ACHN (cell line): ENCODE measurements at regions not wholly inside any gene's neighbourhood (a gene's known extent, or its start where the extent isn't known, plus 50 kb on each side); places are given as distances from the start of the nearest gene placed in this dataset.

Experiments
- DNase-seq: peaks from one replicate; pipeline ENCODE4 v3.0.0-alpha.2; 2015
- in situ Hi-C: cut with HindIII; loops from 2 replicates; pipeline ENCODE4 v1.10.0; 2017; ENCODE audit warnings: low sequenced_read_pairs, low pct_ligation_motif_present, low pct_unique_long_range_greater_than_20kb

DNA sequence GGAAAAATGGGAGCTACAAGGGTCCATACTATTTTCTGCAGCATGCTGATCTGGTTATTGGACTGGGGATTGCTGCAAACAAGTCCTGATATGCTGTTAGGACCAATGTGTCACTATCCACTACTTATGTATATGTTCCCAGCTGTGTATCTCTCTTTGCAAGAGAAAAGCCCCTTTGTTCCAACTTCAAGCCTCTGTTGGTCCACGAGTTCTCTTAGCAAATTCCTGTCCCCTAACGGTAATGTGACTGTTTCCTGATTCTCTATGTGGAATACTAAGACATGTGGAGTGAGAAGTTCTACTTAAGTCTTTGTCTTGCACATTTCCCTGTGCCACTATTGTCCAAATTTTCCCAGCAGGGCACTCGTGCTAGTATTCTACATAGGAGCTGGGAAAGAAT is 557.7 kb downstream of the FSCB start:
- in situ Hi-C loops: no loop called here

DNA sequence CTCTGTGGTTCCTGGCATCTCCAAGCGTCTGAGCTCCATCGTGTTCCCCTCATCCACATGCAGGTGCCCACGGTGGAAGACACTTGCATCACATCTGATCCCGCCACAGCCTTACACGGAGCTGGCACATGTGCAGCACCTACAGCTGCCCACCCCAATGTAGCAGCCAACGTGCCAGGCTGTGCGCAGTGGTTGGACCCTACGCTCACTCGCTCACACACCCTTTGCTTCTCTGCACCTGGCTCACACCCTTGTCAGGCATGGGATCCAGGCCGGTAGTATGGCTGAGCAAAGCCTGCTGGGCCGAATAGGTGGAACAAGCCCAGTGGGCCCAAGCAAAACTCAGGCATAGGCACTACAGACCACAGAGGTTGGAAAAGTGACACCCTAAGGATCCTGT is 567.2 kb downstream of the FSCB start:
- in situ Hi-C loops: no loop called here
- DNase-seq: no peak

More for the DNA sequence above, 557.7 kb downstream of the FSCB start:
- no peak for DNase-seq

DNA sequence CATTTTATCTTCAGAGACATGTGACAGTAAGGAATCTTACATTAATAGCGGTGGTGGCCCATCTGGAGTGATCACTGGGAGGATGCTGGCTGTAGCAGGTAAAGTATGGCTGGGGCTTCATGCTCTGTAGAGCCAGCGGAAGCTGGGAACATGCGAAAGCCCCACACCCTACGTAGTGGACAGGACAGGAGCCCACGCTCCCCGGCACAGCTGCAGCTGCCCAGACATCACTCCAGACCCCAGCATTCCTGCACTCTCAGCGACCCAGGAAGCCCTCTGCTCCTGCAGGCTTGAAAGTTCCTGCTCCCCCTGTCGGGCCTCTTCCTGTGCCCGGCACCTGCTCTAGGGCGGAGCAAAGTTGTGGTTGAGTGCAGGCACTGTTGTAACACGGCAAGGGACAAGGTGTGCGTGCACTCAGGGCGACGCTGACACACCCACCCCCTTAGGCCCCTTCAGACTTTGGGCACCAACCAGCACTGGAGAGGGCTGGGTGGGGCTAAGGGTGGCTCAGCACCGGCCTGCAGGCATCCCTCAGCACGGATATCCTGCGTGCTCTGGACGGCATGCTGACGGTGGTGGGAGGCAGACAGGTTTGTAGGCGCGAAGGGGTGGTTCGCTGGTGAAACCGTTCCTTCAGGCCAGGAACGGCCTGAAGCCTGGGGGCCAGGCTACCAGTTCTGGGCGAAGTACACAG is 568.3 kb downstream of the FSCB start:
- in situ Hi-C loops: no loop called here
- DNase-seq: no peak

DNA sequence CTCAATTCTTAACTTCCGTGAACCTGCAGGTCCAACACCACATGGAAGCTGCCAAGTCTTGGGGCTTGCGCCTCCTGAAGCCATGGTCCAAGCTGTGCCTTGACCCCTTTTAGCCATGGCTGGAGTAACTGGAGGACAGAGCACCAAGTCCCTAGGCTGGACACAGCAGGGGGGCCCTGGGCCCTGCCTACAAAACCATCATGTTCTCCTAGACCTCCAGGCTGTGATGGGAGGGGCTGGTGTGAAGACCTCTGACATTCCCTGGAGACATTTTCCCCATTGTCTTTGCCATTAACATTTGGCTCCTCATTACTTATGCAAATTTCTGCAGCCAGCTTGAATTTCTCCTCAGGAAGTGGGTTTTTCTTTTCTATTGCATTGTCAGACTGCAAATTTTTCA is 570.1 kb downstream of the FSCB start:
- DNase-seq: no peak
- in situ Hi-C loops: no loop called here

DNA sequence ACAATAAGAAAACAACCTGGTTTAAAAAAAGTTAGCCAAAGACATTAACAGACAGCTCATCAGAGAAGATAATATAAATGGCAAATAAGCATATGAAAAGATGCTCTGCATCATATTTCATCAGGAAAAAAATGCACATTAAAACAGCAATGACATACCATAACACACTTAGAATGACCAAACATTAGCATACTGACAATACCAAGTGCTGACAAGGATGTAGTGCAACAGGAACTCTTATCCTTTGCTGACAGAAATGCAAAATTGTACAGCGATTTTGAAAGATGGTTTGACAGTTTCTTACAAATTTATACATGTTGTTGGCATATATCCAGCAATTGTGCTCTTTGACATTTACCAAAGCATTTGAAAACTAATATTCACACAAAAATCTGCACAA is 573.0 kb downstream of the FSCB start:
- no peak for DNase-seq
- in situ Hi-C loops: no loop called here

DNA sequence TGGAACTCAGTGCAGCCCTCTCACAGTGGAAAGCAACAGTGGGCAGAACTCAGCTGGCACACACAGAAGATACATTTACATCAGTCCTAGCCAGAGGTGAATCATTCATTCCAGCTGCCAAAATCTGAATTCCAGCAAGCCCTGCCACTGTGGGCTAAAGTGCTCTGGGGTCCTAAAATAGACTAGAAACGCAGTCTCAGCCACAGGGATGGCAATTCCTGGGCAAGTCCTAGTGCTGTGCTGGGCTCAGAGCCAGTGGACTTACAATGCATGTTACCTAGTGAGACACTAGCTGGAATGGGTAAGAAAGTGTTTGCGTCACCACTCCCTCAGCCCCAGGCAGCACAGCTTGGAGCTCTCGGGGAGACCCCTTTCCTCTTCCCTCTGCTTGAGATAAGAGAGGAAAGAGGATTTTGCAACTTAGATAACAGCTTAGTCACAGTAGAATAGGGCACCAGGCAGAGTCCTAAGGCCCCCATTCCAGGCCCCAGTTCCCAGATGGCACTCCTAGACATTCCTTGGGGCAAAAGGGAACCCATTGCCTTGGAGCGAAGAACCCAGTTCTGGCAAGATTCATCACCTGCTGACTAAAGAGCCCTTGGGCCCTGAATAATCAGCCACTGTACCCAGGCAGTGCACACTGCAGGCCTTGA is 592.9 kb downstream of the FSCB start:
- no peak for DNase-seq
- in situ Hi-C loops: no loop called here

DNA sequence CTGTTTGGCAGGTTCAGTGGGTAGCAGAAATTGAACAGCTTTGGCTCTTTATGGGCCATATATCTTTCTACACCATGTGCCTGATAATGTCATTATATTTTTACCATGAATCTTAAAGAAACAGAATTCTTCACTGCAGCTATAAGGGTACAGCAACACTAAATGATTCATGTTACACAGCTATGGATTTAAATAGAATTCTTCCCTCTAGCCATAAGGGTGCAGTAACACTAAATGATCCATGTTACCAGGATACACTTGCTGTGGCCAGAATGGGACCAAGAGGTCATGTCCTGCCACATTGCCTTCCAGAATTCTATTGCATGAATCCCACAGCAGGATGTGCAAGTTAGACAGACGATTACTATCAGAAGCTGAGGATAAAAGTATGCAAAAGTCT is 603.9 kb downstream of the FSCB start:
- DNase-seq: no peak
- in situ Hi-C loops: no loop called here

DNA sequence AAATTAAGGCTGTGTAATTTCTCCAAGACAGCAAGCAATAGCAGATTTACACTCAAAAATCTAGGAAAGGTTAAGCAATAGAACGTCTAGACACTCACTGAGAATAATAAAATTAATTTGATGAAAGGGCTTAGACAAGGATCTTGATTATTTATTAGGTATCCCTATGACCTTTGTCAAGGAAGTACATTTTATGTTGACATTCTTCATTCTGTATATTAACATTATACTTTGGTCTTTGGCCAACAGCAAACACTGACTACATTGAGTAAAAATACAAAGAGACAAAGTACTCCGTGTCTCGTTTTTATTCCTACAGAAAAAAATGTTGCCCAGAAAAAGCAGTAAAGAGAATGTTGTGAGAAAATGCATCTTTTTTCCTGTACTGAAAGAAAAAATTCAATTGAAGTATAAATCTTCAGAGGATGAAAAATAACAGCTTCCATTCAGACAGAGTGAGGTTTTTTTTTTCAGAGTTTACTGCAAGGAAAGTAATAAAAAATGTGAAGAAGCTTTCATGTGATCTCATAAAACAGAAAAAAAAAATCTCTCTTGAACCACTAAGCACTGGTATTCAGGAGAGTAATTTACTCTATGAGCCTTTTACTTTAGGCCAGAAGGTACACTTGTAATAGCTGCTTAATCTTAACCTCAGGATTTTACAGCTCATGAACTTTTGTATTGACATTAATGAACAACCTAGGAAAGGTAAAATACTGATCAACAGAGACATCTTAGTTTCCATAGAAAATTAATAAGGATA is 605.0 kb downstream of the FSCB start:
- in situ Hi-C loops: no loop called here
- no peak for DNase-seq

DNA sequence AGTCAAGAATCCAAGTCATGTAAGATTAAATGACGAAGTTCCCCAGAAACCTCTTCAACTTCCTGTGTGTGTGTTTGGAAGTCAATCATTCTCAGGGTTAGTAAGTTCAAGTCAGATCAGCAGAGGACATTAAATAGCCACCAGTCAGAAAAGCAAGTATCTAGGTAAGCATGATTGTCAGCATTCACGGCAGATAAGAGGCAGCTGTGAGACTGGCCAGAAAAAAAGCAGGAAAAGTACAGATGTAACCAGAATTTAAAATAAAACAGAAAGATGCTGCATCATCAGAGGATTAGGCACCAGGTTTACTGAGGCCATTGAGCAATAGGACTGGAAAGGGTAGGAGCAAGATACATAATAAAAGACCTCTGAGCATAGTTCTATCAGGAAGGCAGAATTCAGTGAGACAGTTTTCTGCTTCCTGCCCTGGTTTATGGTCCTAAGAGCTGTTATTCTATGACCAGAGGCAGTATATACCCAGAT is 606.9 kb downstream of the FSCB start:
- in situ Hi-C loops: no loop called here
- no peak for DNase-seq

DNA sequence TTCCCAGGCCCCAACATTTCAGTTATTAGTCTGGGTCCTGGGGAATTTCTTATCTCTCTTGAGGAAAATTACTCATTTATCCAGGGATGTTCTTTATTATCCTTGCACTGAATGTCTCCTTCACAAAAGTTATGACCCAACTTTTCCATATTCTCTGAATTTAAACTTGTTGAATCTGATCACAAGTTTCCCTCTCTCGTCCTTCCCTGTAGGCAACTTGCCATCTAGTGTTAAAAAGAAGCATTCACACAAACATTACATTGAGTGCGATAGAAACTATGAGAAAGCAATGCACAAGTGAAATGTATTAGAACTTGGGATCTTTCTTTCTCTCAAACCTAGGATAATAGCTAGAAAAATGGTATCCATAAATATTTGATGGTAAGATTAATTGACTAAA is 608.4 kb downstream of the FSCB start:
- in situ Hi-C loops: no loop called here

DNA sequence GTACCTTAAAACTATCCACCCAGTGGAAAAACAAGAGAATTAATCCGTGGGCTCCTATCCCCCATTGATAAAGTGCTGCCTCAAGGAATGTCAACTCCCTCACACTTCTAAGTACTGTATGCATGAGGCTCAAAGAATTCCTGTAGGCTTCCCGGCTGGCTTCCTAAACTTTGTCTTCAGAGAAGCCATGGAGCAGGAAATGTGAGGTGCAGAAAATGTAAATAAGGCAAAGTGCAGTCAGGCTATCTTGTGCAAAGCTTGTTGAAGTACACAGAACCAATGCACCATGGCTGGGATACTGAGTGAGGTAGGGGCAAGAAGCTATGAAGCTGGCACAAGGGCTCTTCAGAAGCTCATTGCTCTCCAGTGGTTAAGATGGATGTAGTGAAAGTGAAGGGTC is 611.0 kb downstream of the FSCB start:
- DNase-seq: no peak
- in situ Hi-C loops: no loop called here

More for the DNA sequence above, 608.4 kb downstream of the FSCB start:
- DNase-seq: peak; percentile 3

DNA sequence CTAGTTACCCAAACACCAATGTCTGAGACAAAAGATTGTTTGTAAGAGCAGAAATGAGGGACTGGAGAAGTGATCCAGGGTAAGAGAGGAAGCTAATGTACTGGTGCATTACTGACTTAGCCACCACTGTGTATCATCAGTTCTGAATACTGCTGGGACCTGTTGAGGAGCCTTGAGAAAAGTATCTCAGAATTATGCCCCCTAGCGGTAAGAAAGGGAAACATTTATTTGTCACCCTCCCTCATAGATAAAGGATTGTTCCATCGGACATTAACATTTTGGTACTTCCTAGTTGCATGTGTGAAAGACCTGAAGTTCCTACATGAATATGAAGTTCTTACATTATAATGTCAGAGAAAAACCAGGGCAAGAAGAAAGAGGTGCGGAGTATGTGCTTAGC is 612.5 kb downstream of the FSCB start:
- peak; percentile 38 for DNase-seq
- in situ Hi-C loops: no loop called here

DNA sequence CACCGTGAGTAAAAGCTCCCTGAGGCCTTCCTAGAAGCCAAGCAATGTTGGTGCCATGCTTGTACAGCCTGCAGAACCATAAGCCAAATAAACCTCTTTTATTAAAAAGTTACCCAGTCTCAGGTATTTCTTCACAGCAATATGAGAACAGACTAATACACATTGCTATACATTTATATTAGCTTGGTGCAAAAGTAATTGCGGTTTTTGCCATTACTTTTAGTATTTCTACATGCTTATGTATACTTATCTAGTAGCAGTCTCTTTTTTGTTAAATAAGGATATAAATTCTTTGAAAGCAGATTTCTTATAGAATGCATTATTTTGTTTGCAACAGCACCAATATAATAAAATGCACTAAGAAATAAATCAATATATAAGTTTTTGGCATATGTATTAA is 619.6 kb downstream of the FSCB start:
- no peak for DNase-seq
- in situ Hi-C loops: no loop called here

DNA sequence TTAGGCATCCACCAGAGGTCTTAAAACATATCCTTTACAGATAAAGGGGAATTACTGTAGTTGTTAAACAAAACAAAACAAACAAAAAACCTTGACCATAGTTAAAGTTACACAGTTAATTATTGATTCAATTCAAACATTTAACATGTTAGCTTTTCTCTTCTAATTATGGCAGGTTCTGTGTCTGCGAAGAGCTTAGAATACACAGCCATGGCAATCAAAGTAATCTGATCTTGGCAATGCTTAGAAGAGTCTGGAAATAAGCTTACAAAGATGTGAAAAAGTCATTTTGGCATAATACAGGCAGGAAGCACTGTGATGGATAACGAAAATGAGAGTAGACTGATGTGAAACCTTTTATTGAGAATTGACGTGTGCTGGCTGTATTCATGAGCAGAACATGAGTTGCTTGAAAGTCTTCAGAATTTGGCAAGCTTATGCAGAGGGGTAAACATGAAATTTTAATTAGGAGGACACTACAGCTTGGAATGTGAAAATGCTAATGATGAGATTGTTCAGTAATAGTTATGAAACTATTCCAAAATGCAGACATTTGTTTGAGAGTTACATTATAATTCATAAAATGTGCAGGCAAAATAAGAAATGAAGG is 629.6 kb downstream of the FSCB start:
- DNase-seq: no peak
- in situ Hi-C loops: no loop called here

DNA sequence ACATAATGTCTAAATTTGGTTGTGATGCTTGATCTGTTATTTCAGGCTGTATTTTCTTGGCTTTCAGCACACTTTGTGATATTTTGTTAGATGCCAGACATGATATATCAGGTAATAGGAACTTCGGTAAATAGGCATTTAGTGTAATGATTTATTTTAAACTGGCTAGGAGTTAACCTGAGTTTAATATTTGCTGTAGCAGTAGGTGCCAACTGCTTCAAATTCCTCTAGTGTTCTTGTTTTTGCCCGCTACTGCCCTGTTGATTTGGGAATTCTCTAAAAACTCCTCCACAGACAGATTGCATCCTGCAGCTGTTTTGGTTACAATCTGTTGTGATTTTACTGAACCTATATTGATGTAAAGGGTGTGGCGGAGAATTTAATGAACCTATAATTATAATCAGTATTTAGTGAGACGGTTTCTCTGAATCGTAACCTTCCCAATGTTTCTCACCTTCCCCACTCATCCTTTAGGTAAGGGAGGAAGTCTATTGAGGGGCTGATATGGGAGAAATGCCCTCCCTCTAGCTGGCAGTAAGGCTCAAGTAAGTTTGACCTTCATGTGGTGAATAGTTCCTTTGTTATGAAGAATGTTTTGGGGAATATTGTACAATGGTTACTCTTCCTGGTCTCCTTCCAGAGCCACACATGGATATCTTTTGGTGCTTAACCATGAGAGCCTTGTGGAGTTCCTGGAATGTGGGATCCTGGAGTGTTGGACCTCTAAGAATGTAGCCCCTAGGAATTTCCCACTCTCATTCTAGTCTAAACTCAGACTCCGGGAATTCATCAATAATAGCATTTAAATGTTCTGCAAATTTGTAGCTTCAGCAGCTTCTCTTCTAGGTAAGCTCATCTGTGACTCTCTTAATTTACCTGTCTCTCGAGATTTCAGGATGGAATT is 634.1 kb downstream of the FSCB start:
- no peak for DNase-seq
- in situ Hi-C loops: no loop called here

DNA sequence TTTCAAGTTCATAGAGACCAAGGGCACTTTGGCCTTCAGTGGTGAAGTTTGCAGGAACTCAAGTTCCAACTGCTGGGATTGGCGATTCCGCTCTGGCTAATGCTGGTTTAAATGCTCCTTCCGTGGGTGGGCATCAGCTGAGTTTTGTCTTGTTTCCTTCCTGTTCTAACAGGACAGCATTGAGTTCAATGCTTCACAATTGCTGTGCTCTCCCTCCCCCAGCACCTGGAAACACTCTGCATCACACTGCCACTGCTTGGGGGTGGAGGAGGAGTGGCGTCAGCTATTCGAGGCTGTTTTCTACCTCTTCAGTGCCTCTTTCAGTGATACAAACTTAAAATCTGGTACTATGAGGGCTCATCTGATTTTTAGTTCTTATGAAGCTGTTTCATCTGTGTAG is 634.9 kb downstream of the FSCB start:
- in situ Hi-C loops: no loop called here
- DNase-seq: no peak

DNA sequence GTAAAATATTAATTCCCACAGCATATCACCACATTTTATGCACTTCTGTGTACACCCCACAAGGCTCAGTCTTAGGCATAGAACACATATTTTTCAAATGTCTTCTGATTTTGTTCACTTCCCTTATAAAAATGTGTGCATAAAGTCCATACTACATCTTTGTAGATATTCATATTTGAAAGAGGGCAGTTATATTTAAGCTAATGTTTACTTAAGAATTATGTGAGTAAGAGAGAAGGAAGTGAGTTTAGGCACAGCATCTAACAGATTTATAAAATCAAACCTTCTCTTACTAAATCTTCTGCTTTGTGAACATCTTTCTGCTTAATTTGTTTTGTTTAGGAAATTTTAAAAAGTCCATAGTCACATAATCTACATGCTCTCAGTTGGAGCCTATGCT is 648.1 kb downstream of the FSCB start:
- no peak for DNase-seq
- in situ Hi-C loops: no loop called here

DNA sequence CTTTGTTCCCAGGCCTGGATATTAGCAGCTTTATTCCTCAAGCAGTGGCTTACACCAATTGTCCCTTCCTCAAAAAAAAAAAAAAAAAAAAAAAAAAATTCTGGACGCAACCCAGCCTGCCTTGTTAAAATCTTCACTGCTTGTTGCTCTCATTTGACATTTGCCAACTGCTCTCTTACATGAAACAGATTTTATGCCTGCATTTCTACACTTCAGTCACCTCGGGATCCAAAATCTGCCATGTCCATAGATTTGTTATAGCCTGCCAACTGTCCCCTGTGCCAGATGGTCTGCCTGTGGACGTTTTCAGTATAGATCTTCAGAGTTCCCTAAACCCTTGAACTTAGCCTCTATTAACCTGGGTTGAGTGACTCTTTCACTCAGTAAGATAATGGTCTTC is 651.5 kb downstream of the FSCB start:
- DNase-seq: no peak
- in situ Hi-C loops: no loop called here
